ENCODE measurements at regions not wholly inside any gene's neighbourhood (a gene's known extent, or its start where the extent isn't known, plus 50 kb on each side); places are given as distances from the start of the nearest gene placed in this dataset.

DNA sequence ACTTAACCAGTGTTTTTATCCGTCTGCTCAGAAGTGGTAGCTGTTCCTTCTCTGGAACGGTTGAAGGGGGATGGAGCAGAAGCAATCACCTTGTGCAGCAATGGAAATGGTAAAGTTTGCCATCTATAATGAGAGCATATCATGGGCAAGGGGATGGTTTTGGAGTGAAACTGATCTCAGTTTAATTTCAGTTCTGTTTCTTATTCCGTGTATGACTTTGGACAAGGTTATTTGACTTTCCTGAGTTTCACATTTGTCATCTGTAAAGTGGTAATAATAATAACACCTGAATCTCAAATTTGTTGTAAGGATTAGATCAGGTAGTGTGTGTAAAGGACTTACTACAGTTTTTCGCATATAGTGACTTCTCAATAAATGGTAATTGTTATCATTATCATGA is 106.1 kb downstream of the PCSK1 start:
- TF ChIP-seq, protein P1, sequence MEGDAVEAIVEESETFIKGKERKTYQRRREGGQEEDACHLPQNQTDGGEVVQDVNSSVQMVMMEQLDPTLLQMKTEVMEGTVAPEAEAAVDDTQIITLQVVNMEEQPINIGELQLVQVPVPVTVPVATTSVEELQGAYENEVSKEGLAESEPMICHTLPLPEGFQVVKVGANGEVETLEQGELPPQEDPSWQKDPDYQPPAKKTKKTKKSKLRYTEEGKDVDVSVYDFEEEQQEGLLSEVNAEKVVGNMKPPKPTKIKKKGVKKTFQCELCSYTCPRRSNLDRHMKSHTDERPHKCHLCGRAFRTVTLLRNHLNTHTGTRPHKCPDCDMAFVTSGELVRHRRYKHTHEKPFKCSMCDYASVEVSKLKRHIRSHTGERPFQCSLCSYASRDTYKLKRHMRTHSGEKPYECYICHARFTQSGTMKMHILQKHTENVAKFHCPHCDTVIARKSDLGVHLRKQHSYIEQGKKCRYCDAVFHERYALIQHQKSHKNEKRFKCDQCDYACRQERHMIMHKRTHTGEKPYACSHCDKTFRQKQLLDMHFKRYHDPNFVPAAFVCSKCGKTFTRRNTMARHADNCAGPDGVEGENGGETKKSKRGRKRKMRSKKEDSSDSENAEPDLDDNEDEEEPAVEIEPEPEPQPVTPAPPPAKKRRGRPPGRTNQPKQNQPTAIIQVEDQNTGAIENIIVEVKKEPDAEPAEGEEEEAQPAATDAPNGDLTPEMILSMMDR (conservative IDR thresholded peaks at IDR 0.05): no peak
- Histone ChIP-seq H3K4me3 (ENCODE audit: low read length) (no peak overlapping the region), H3K9ac (ENCODE audit: extremely low read depth, low read length, poor library complexity, severe bottlenecking) (no peak overlapping the region), H3K36me3 (ENCODE audit: control insufficient read depth, insufficient read depth, low read length) (no peaks in the 10 kb centered on the region), H3K27me3 (ENCODE audit: control insufficient read depth, insufficient read depth, low read length, poor library complexity, severe bottlenecking) (no peaks in the 10 kb centered on the region), H3K27ac (ENCODE audit: low read depth, low read length) (no peak overlapping the region), H3K9me3 (ENCODE audit: control insufficient read depth, low read length) (no peaks in the 10 kb centered on the region), H3K4me1 (ENCODE audit: control insufficient read depth, insufficient read depth, low read length) (peaks cover 11% of the 10 kb centered on the region)
- H3K4me1 Mint-ChIP-seq: peaks cover 24% of the 10 kb centered on the region
- no peak overlapping the region for H3K4me3 Mint-ChIP-seq
- no peak overlapping the region for H3K27ac Mint-ChIP-seq
- no peak for DNase-seq
- H3K27me3 Mint-ChIP-seq (ENCODE audit: insufficient read depth): no peaks in the 10 kb centered on the region
- H3K9me3 Mint-ChIP-seq: no peaks in the 10 kb centered on the region
- 93 to 94% methylated on average over 2 to 4 of the region's 4 CpGs for WGBS, 2 experiments (ENCODE audit: insufficient coverage in 1 of 2, insufficient read length in 1 of 2)
- H3K36me3 Mint-ChIP-seq (ENCODE audit: low read depth): no peaks in the 10 kb centered on the region

DNA sequence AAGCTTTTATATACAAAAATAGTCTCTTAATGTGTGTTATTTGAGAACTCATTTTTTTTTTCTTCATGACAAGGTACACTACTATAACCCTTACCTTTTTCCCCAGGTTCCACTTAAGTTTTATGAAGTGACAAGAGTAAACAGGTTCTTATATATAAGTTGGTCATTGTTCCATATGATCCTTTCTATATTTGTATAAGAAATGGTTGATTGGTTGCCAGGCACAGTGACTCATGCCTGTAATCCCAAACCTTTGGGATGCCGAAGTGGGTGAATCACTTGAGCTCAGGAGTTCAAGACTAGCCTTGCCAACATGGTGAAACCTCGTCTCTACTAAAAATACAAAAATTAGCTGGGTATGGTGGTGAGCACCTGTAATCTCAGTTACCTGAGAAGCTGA is 108.3 kb downstream of the PCSK1 start:
- no peak overlapping the region for H3K9ac ChIP-seq (ENCODE audit: extremely low read depth, low read length, poor library complexity, severe bottlenecking)
- H3K27ac Mint-ChIP-seq: no peak overlapping the region
- peaks cover 6% of the 10 kb centered on the region for H3K4me1 ChIP-seq (ENCODE audit: control insufficient read depth, insufficient read depth, low read length)
- 94% methylated on average over 2 of the region's 2 CpGs; no CpG with 5 or more reads in 1 of the 2 experiments for WGBS, 2 experiments (ENCODE audit: insufficient coverage in 1 of 2, insufficient read length in 1 of 2)
- no peak overlapping the region for H3K4me3 Mint-ChIP-seq
- no peaks in the 10 kb centered on the region for H3K9me3 ChIP-seq (ENCODE audit: control insufficient read depth, low read length)
- H3K27me3 Mint-ChIP-seq (ENCODE audit: insufficient read depth): no peaks in the 10 kb centered on the region
- TF ChIP-seq, protein P1 (conservative IDR thresholded peaks at IDR 0.05): no peak
- no peaks in the 10 kb centered on the region for H3K27me3 ChIP-seq (ENCODE audit: control insufficient read depth, insufficient read depth, low read length, poor library complexity, severe bottlenecking)
- no peaks in the 10 kb centered on the region for H3K9me3 Mint-ChIP-seq
- H3K4me1 Mint-ChIP-seq: peaks cover 16% of the 10 kb centered on the region
- no peak overlapping the region for H3K4me3 ChIP-seq (ENCODE audit: low read length)
- no peaks in the 10 kb centered on the region for H3K36me3 Mint-ChIP-seq (ENCODE audit: low read depth)
- H3K36me3 ChIP-seq (ENCODE audit: control insufficient read depth, insufficient read depth, low read length): no peaks in the 10 kb centered on the region
- no peak overlapping the region for H3K27ac ChIP-seq (ENCODE audit: low read depth, low read length)
- DNase-seq: no peak

DNA sequence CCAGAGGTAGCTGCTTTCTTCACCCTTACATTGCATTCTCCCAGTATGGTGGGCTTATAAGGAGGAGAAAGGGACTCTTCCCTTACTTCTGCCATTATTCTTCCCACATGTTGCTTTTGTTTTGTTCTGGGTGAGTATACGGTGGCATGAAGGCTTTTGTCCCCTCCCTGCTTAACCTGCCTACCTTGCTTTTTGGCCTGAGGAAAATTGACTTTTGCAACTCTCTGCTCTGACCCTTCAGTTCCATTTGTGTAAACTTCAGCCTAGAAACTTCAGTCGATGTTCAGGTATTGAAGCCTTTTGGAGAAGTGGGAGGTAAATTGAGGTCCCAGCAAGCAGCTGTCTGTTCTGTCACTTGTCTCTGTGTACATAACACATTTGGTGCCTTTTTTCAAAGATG is 110.2 kb downstream of the PCSK1 start:
- 94% methylated on average over 2 of the region's 2 CpGs; no CpG with 5 or more reads in 1 of the 2 experiments for WGBS, 2 experiments (ENCODE audit: insufficient coverage in 1 of 2, insufficient read length in 1 of 2)
- Mint-ChIP-seq H3K4me3 (no peak overlapping the region), H3K9me3 (no peaks in the 10 kb centered on the region), H3K27me3 (ENCODE audit: insufficient read depth) (no peaks in the 10 kb centered on the region), H3K4me1 (peaks cover 25% of the 10 kb centered on the region), H3K36me3 (ENCODE audit: low read depth) (no peaks in the 10 kb centered on the region), H3K27ac (no peak overlapping the region)
- Histone ChIP-seq H3K36me3 (ENCODE audit: control insufficient read depth, insufficient read depth, low read length) (no peaks in the 10 kb centered on the region), H3K4me1 (ENCODE audit: control insufficient read depth, insufficient read depth, low read length) (peaks cover 6% of the 10 kb centered on the region), H3K9ac (ENCODE audit: extremely low read depth, low read length, poor library complexity, severe bottlenecking) (no peak overlapping the region), H3K27ac (ENCODE audit: low read depth, low read length) (no peak overlapping the region), H3K4me3 (ENCODE audit: low read length) (no peak overlapping the region), H3K9me3 (ENCODE audit: control insufficient read depth, low read length) (no peaks in the 10 kb centered on the region), H3K27me3 (ENCODE audit: control insufficient read depth, insufficient read depth, low read length, poor library complexity, severe bottlenecking) (no peaks in the 10 kb centered on the region)
- no peak for DNase-seq
- TF ChIP-seq, protein P1 (conservative IDR thresholded peaks at IDR 0.05): no peak
